K562 (cell line): ENCODE measurements at regions not wholly inside any gene's neighbourhood (a gene's known extent, or its start where the extent isn't known, plus 50 kb on each side); places are given as distances from the start of the nearest gene placed in this dataset.

Source experiments
- ATAC-seq: fragments of 200-7000 bp; cut with Tn5 transposase; 3 replicates; pipeline ENCODE4 v1.9.1; 2020; ENCODE audit warnings: moderate library complexity
- BruUV-seq: library from RNA; stranded (reverse); fragments of 400-500 nt; replicated peaks from 2 replicates; lab custom pipeline; 2021; lab: Mats Ljungman, UMichigan
- CTCF ChIA-PET: fragments of 300-600 bp; formaldehyde crosslinking; extraction: SDS; loops from one replicate; lab custom pipeline; 2021; ENCODE audit warnings: low intra/inter-chr PET ratio; lab: Yijun Ruan, JAX
- POLR2A ChIA-PET: fragments of 300-600, 350-650 bp; sonication (Branson Sonifier 250); formaldehyde crosslinking; extraction: SDS; loops from one replicate; lab custom pipeline; 2021; ENCODE audit warnings: antibody characterized with exemption, inconsistent platforms; lab: Yijun Ruan, JAX
- DNase-seq, 4 experiments: peaks; one replicate each; pipeline versions ENCODE4 v3.0.0 to v3.0.0-alpha.2; 2011 to 2018; ENCODE audit warnings: low spot score in 3 of 4, mixed read lengths in 3 of 4; ENCODE audit errors: extremely low read depth in 1 of 4
- FAIRE-seq: peaks from 2 replicates; lab custom pipeline; 2011; peaks lifted over from hg19 to GRCh38; lab: Jason Lieb, UNC
- H2AFZ ChIP-seq: 2 replicates; pipeline ENCODE4 v1.6.0; 2011; ENCODE audit warnings: low read depth, low read length, control low read depth, inconsistent platforms
- H3K27ac ChIP-seq: fragments of 200-600 bp; 3 replicates; pipeline ENCODE4 v1.8.0; 2011; ENCODE audit warnings: low read depth, mild to moderate bottlenecking, control low read depth, inconsistent platforms, low read length, moderate library complexity, mixed read lengths; ENCODE audit errors: extremely low read depth
- H3K27me3 ChIP-seq, 2 experiments: fragments of 300-600 bp in 1 of 2; 2 replicates in 1 of 2; 3 replicates in 1 of 2; pipeline versions ENCODE4 v1.6.0 to v1.8.0; 2011; ENCODE audit warnings: inconsistent platforms in 2 of 2, low read length in 2 of 2, mild to moderate bottlenecking in 1 of 2, mixed read lengths in 1 of 2, moderate library complexity in 1 of 2; ENCODE audit not compliant: control insufficient read depth in 2 of 2, insufficient read depth in 2 of 2
- H3K36me3 ChIP-seq: fragments of 300-600 bp; 3 replicates; pipeline ENCODE4 v1.8.0; 2011; ENCODE audit warnings: mild to moderate bottlenecking, low read length, inconsistent platforms; ENCODE audit not compliant: control insufficient read depth, insufficient read depth
- H3K4me1 ChIP-seq, 2 experiments: fragments of 200-600 bp in 1 of 2; replicated peaks in 1 of 2; 2 replicates in 1 of 2; 3 replicates in 1 of 2; pipeline versions ENCODE4 v1.5.1 to v1.8.0; 2011; ENCODE audit warnings: inconsistent platforms in 2 of 2, low read length in 2 of 2, mild to moderate bottlenecking in 1 of 2, mixed read lengths in 1 of 2, moderate library complexity in 1 of 2; ENCODE audit not compliant: control insufficient read depth in 2 of 2, insufficient read depth in 2 of 2
- H3K4me2 ChIP-seq: 2 replicates; pipeline ENCODE4 v1.6.1; 2011; ENCODE audit warnings: low read length, control low read depth, inconsistent platforms, mixed read lengths; ENCODE audit not compliant: insufficient read depth
- H3K4me3 ChIP-seq: fragments of 200-600 bp; sonication (generic), shearing (Covaris generic); 2 replicates; pipeline ENCODE4 v1.5.1; 2016; ENCODE audit warnings: control low read depth, inconsistent platforms
- H3K79me2 ChIP-seq: fragments of 200-600 bp; 3 replicates; pipeline ENCODE4 v1.8.0; 2011; ENCODE audit warnings: low read length, inconsistent platforms; ENCODE audit not compliant: control insufficient read depth, insufficient read depth
- H3K9ac ChIP-seq, 2 experiments: 2 replicates each; pipeline versions ENCODE4 v1.6.0 to v1.6.1; 2011; ENCODE audit warnings: low read depth in 2 of 2, low read length in 2 of 2, control low read depth in 1 of 2, inconsistent platforms in 1 of 2, mild to moderate bottlenecking in 1 of 2, mixed read lengths in 1 of 2; ENCODE audit not compliant: insufficient read depth in 1 of 2
- H3K9me1 ChIP-seq: one replicate; pipeline ENCODE4 v1.6.0; 2011; ENCODE audit warnings: inconsistent platforms, mild to moderate bottlenecking, low read length, moderate library complexity; ENCODE audit not compliant: control insufficient read depth, insufficient read depth
- H3K9me3 ChIP-seq: replicated peaks from 2 replicates; pipeline ENCODE4 v1.5.1; 2011; ENCODE audit warnings: low read depth, low read length, inconsistent platforms; ENCODE audit not compliant: control insufficient read depth, insufficient read depth
- H4K20me1 ChIP-seq: replicated peaks from 2 replicates; pipeline ENCODE4 v1.6.1; 2011; ENCODE audit warnings: low read length, inconsistent platforms, mixed read lengths; ENCODE audit not compliant: control insufficient read depth, insufficient read depth
- CBX2 ChIP-seq: fragments of 200-600 bp; sonication (generic); IDR thresholded peaks from one replicate; pipeline ENCODE4 v1.6.1; 2012; ENCODE audit warnings: mild to moderate bottlenecking, low read length, inconsistent platforms; ENCODE audit not compliant: insufficient read depth, poor library complexity, severe bottlenecking
- FOXJ2 ChIP-seq: fragments of 200-800 bp; sonication (Bioruptor generic); IDR thresholded peaks from 2 replicates; pipeline ENCODE4 v1.6.1; 2016; ENCODE audit warnings: missing genetic modification characterization, missing compliant biosample characterization
- ZNF143 ChIP-seq: sonication (generic); formaldehyde crosslinking; IDR thresholded peaks from 2 replicates; pipeline ENCODE4 v1.9.0; 2022; ENCODE audit warnings: mild to moderate bottlenecking, missing genetic modification reagents
- ZNF445 ChIP-seq: fragments of 250-450 bp; sonication (Bioruptor Pico); IDR thresholded peaks from 2 replicates; pipeline ENCODE4 v1.4.0; 2020; ENCODE audit warnings: low read depth, mild to moderate bottlenecking, moderate library complexity
- WGBS: fragments of 100-300 bp; shearing (Covaris generic); methylation state at CpG from one replicate; pipeline ENCODE4 v1.1.6; 2016; ENCODE audit warnings: low coverage, mixed read lengths; ENCODE audit not compliant: insufficient coverage; ENCODE audit errors: missing lambda C conversion rate; 5-methylcytosine and 5-hydroxymethylcytosine counted together
- in situ Hi-C: fragments of 300-500 bp; cut with MboI; formaldehyde crosslinking; loops from 4 replicates; pipeline ENCODE4 v1.15.0; 2018; ENCODE audit warnings: inconsistent platforms, mixed read lengths
- intact Hi-C: fragments of 100-400 bp; cut with micrococcal nuclease; formaldehyde crosslinking; loops from 2 replicates; pipeline ENCODE4 v1.14.2; 2022

GRCh38 chr21:16834791-16835190, 678.1 kb upstream of the CXADR start:
- H3K4me1 ChIP-seq = no peaks in the 10 kb centered on the region
- H3K9ac ChIP-seq = no peak overlapping the region
- H4K20me1 ChIP-seq = no peaks in the 10 kb centered on the region
- H2AFZ ChIP-seq = no peak overlapping the region
- no peaks in the 10 kb centered on the region for H3K36me3 ChIP-seq
- no peaks in the 10 kb centered on the region for H3K9me1 ChIP-seq
- intact Hi-C loops = loop anchor here (10.0 kb wide), 1 partner anchor 60 kb away; no protein-coding TSS in a partner anchor
- no peak overlapping the region for H3K27ac ChIP-seq
- H3K79me2 ChIP-seq = no peaks in the 10 kb centered on the region
- POLR2A ChIA-PET = no interaction called here
- no TSS peak for BruUV-seq
- H3K4me2 ChIP-seq = no peak overlapping the region
- in situ Hi-C loops = no loop called here
- no peaks in the 10 kb centered on the region for H3K27me3 ChIP-seq
- no peaks in the 10 kb centered on the region for H3K9me3 ChIP-seq
- DNase-seq (no peak), ATAC-seq (no peak), FAIRE-seq (no peak)
- no peak overlapping the region for H3K4me3 ChIP-seq
- TF ChIP-seq FOXJ2 (no peak), ZNF445 (CRISPR knock-in tag) (no peak)
- TF ChIP-seq, all 486 proteins: peak for 0
- 0% methylated on average over 1 of the region's 1 CpG for WGBS
- CTCF ChIA-PET = no interaction called here

GRCh38 chr21:16837321-16837720, 675.5 kb upstream of the CXADR start:
- POLR2A ChIA-PET = no interaction called here
- H3K9me1 ChIP-seq = no peaks in the 10 kb centered on the region
- H4K20me1 ChIP-seq = no peaks in the 10 kb centered on the region
- BruUV-seq = no TSS peak
- TF ChIP-seq ZNF143 (CRISPR knock-in tag) (no peak), CBX2 (no peak)
- H3K4me3 ChIP-seq = no peak overlapping the region
- H3K36me3 ChIP-seq = no peaks in the 10 kb centered on the region
- intact Hi-C loops (loop anchor here (10.0 kb wide), 1 partner anchor 57 kb away; no protein-coding TSS in a partner anchor), in situ Hi-C loops (no loop called here)
- CTCF ChIA-PET = no interaction called here
- H3K4me2 ChIP-seq = no peak overlapping the region
- H3K79me2 ChIP-seq = no peaks in the 10 kb centered on the region
- DNase-seq (no peak), FAIRE-seq (no peak), ATAC-seq (no peak)
- H3K27me3 ChIP-seq = no peaks in the 10 kb centered on the region
- no peaks in the 10 kb centered on the region for H3K4me1 ChIP-seq
- no peak overlapping the region for H3K27ac ChIP-seq
- H2AFZ ChIP-seq = no peak overlapping the region
- H3K9me3 ChIP-seq = no peaks in the 10 kb centered on the region
- H3K9ac ChIP-seq = no peak overlapping the region
